BLaER1 (cell line): ENCODE measurements at regions not wholly inside any gene's neighbourhood (a gene's known extent, or its start where the extent isn't known, plus 50 kb on each side); places are given as distances from the start of the nearest gene placed in this dataset.

Experiments
- H3K27ac ChIP-seq: shearing (Covaris generic); formaldehyde crosslinking; 2 replicates; pipeline ENCODE4 v1.8.1; 2022
- H3K27me3 ChIP-seq: shearing (Covaris generic); formaldehyde crosslinking; 2 replicates; pipeline ENCODE4 v1.8.1; 2022
- H3K36me3 ChIP-seq: shearing (Covaris generic); formaldehyde crosslinking; 2 replicates; pipeline ENCODE4 v1.8.1; 2022
- H3K4me1 ChIP-seq: shearing (Covaris generic); formaldehyde crosslinking; 2 replicates; pipeline ENCODE4 v1.8.1; 2022
- H3K4me2 ChIP-seq: shearing (Covaris generic); formaldehyde crosslinking; 2 replicates; pipeline ENCODE4 v1.8.1; 2022
- H3K4me3 ChIP-seq: shearing (Covaris generic); formaldehyde crosslinking; 2 replicates; pipeline ENCODE4 v1.8.1; 2022
- H3K9ac ChIP-seq: shearing (Covaris generic); formaldehyde crosslinking; 2 replicates; pipeline ENCODE4 v1.8.1; 2022
- H3K9me3 ChIP-seq: shearing (Covaris generic); formaldehyde crosslinking; 2 replicates; pipeline ENCODE4 v1.8.1; 2022
- H4K20me1 ChIP-seq: shearing (Covaris generic); formaldehyde crosslinking; 2 replicates; pipeline ENCODE4 v1.8.1; 2022
- Cebpa-rat ChIP-seq: shearing (Covaris generic); IDR thresholded peaks from 2 replicates; pipeline ENCODE4 v1.8.1; 2022

DNA sequence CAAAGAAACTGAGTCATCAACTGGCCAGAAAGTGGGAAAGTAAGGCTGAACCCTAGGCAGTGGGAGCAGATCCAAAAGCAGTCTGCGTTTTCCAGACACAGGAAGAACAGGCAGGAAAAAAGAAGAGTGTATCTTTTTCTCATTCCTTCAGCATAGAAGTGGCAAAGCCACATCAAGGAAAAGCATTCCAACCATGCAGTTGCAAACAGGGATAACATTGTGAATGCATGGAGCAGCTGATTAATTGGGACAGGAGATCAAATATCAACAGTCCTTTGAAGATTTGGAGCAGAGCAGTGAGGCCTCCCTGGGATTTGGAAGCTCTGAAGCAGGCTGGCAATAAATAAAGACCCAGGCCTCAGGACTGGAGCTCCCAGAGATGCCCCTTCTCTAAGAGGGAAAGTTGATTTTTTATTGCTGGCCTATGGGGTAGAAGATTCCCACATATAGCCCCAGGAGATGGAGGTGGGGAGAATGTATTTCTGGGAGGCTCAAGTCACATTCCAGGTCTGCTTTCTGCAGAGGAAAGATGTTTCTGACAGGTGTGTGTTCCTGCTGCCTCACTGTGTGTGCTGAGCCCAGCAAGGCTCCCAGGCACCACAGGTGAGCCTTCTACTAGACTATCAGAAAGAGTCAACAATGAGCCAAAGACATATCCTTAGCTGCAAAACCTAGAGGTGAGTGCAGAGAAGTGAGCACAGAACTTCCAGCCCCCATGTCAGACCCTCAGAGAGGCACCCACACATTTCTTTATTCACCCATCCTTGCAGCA, 222.5 kb downstream of the RAB28 start:
- Histone ChIP-seq H3K27me3 (no peaks in the 10 kb centered on the region), H3K4me3 (no peak overlapping the region), H3K4me1 (no peaks in the 10 kb centered on the region), H3K9ac (no peak overlapping the region), H3K27ac (no peak overlapping the region), H3K9me3 (no peaks in the 10 kb centered on the region), H4K20me1 (no peaks in the 10 kb centered on the region), H3K36me3 (no peaks in the 10 kb centered on the region), H3K4me2 (no peak overlapping the region)
- no peak for TF ChIP-seq Cebpa-rat

- Histone ChIP-seq H3K4me1 (no peaks in the 10 kb centered on the region), H3K4me2 (no peak overlapping the region), H3K27me3 (no peaks in the 10 kb centered on the region), H3K27ac (no peak overlapping the region), H3K9me3 (no peaks in the 10 kb centered on the region), H3K9ac (no peak overlapping the region), H3K36me3 (no peaks in the 10 kb centered on the region), H4K20me1 (no peaks in the 10 kb centered on the region), H3K4me3 (no peak overlapping the region)
- no peak for TF ChIP-seq Cebpa-rat
These were observed 223.6 kb downstream of the RAB28 start for GRCh38 chr4:13260513-13260912.

DNA sequence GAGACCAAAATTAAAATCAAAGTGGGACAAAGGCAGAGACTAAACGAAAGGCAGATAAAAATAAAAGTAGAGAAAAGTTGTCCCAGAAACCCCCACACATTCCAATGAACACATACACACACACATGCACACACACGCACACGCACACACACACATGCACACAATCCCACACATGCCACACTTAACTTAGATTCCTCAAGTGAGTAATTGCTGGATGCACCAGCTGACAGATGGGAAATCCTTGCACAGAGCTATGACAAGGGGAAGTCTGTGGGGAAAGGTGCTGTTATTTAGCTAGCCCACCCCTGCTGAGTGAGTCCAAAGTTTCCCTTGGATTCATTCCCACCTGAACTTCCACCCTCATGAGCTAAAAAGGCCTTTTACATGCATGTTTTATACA, 233.9 kb downstream of the RAB28 start:
- H3K9ac ChIP-seq, result no peak overlapping the region
- no peaks in the 10 kb centered on the region for H3K4me1 ChIP-seq
- H4K20me1 ChIP-seq, result no peaks in the 10 kb centered on the region
- H3K27ac ChIP-seq, result no peak overlapping the region
- no peak overlapping the region for H3K4me2 ChIP-seq
- H3K4me3 ChIP-seq, result no peak overlapping the region
- TF ChIP-seq Cebpa-rat, result no peak
- no peaks in the 10 kb centered on the region for H3K36me3 ChIP-seq
- peaks cover 11% of the 10 kb centered on the region for H3K9me3 ChIP-seq
- no peaks in the 10 kb centered on the region for H3K27me3 ChIP-seq

- Histone ChIP-seq H3K36me3 (no peaks in the 10 kb centered on the region), H3K9me3 (peaks cover 14% of the 10 kb centered on the region), H3K4me3 (no peak overlapping the region), H3K27ac (no peak overlapping the region), H3K4me1 (no peaks in the 10 kb centered on the region), H3K4me2 (no peak overlapping the region), H4K20me1 (no peaks in the 10 kb centered on the region), H3K9ac (no peak overlapping the region), H3K27me3 (no peaks in the 10 kb centered on the region)
- no peak for TF ChIP-seq Cebpa-rat
These were observed 235.4 kb downstream of the RAB28 start for GRCh38 chr4:13248621-13249298.

GRCh38 chr4:13246107-13246506, 238.0 kb downstream of the RAB28 start:
- no peak for TF ChIP-seq Cebpa-rat
- no peak overlapping the region for H3K4me3 ChIP-seq
- no peaks in the 10 kb centered on the region for H3K36me3 ChIP-seq
- no peak overlapping the region for H3K9ac ChIP-seq
- H3K9me3 ChIP-seq, result peaks cover 14% of the 10 kb centered on the region
- H4K20me1 ChIP-seq, result no peaks in the 10 kb centered on the region
- no peaks in the 10 kb centered on the region for H3K27me3 ChIP-seq
- no peak overlapping the region for H3K4me2 ChIP-seq
- no peaks in the 10 kb centered on the region for H3K4me1 ChIP-seq
- H3K27ac ChIP-seq, result no peak overlapping the region

GRCh38 chr4:13244444-13244843, 239.7 kb downstream of the RAB28 start:
- no peaks in the 10 kb centered on the region for H4K20me1 ChIP-seq
- H3K4me3 ChIP-seq, result no peak overlapping the region
- no peak overlapping the region for H3K27ac ChIP-seq
- TF ChIP-seq Cebpa-rat, result no peak
- peaks cover 14% of the 10 kb centered on the region for H3K9me3 ChIP-seq
- no peak overlapping the region for H3K4me2 ChIP-seq
- H3K27me3 ChIP-seq, result no peaks in the 10 kb centered on the region
- no peak overlapping the region for H3K9ac ChIP-seq
- H3K4me1 ChIP-seq, result no peaks in the 10 kb centered on the region
- no peaks in the 10 kb centered on the region for H3K36me3 ChIP-seq

GRCh38 chr4:13243152-13243551, 241.0 kb downstream of the RAB28 start:
- H3K9me3 ChIP-seq, result peaks cover 8% of the 10 kb centered on the region
- no peaks in the 10 kb centered on the region for H3K27me3 ChIP-seq
- H3K4me2 ChIP-seq, result no peak overlapping the region
- no peak overlapping the region for H3K4me3 ChIP-seq
- no peak for TF ChIP-seq Cebpa-rat
- H4K20me1 ChIP-seq, result no peaks in the 10 kb centered on the region
- no peaks in the 10 kb centered on the region for H3K4me1 ChIP-seq
- no peak overlapping the region for H3K27ac ChIP-seq
- no peaks in the 10 kb centered on the region for H3K36me3 ChIP-seq
- no peak overlapping the region for H3K9ac ChIP-seq

DNA sequence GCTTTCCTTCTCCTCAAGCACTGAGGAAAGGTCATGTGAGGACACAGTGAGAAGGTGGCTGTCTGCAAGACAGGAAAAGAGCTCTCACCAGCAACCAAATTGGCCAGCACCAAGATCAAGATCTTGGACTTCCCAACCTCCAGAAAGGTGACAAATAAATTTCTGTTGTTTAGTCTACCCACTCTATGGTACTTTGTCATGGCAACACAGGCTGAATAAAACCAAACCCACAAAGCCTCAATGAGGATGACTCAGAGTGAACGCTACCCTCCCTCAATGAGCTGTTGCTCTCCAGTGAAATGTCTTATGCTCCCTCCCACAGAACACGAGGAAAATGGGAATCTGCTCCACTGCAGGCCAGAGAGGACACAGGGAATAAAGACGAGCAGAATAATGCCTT, 244.1 kb downstream of the RAB28 start:
- Histone ChIP-seq H3K9ac (no peak overlapping the region), H3K4me1 (no peaks in the 10 kb centered on the region), H3K9me3 (peaks cover under 1% of the 10 kb centered on the region; the same call in 1 of the 2 replicates), H3K4me2 (no peak overlapping the region), H3K36me3 (no peaks in the 10 kb centered on the region), H4K20me1 (no peaks in the 10 kb centered on the region), H3K27me3 (no peaks in the 10 kb centered on the region), H3K4me3 (no peak overlapping the region), H3K27ac (no peak overlapping the region)
- no peak for TF ChIP-seq Cebpa-rat

DNA sequence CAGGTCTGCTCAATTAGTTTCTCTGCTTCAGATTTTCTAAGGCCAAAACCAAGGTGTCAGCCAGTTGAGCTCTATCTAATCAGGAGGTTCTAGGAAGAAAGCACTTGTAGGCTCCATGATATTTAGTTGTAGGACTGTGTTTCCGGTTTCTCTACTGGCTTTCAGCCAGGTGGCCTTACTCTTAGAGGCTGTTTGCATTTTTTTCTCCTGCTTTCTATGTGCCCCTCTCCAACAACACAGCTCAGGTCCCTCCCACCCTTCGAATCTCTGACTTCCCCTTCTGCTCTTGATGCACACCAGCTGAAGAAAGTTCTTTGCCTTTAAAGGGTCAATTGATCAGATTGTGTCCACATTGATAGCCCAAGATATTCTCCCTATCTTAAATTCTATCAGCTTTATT, 245.2 kb downstream of the RAB28 start:
- Histone ChIP-seq H3K4me2 (no peak overlapping the region), H3K4me1 (no peaks in the 10 kb centered on the region), H3K27me3 (no peaks in the 10 kb centered on the region), H3K27ac (no peak overlapping the region), H3K4me3 (no peak overlapping the region), H3K36me3 (no peaks in the 10 kb centered on the region), H4K20me1 (no peaks in the 10 kb centered on the region), H3K9ac (no peak overlapping the region), H3K9me3 (no peaks in the 10 kb centered on the region)
- no peak for TF ChIP-seq Cebpa-rat

DNA sequence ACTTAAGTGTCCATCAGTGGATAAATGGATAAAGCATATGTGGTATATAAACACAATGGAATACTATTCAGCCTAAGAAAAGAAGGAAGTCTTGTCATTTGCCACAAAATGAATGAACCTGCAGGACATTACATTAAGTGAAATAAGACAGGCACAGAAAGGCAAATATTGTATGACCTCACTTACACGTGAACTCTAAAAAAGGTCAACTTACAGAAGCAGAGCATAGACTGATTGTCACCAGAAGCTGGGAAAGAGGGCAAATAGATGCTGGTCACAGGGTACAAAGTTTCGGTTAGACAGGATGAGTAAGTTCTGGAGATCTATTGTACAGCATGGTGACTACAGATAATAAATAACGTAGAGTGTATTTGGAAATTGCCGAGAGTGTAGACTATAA, 247.7 kb downstream of the RAB28 start:
- Histone ChIP-seq H4K20me1 (no peaks in the 10 kb centered on the region), H3K9ac (no peak overlapping the region), H3K27me3 (no peaks in the 10 kb centered on the region), H3K9me3 (no peaks in the 10 kb centered on the region), H3K4me1 (no peaks in the 10 kb centered on the region), H3K36me3 (no peaks in the 10 kb centered on the region), H3K27ac (no peak overlapping the region), H3K4me3 (no peak overlapping the region), H3K4me2 (no peak overlapping the region)
- no peak for TF ChIP-seq Cebpa-rat
